HL-60 (cell line): ENCODE measurements at regions not wholly inside any gene's neighbourhood (a gene's known extent, or its start where the extent isn't known, plus 50 kb on each side); places are given as distances from the start of the nearest gene placed in this dataset.

Experiments
- DNase-seq, 2 experiments: peaks; one replicate each; pipeline ENCODE4 v3.0.0-alpha.2; 2010 to 2020; ENCODE audit warnings: low read depth in 1 of 2, low spot score in 1 of 2
- H3K27ac ChIP-seq: fragments of 250-450 bp; sonication (Bioruptor Pico); replicated peaks from 2 replicates; pipeline ENCODE4 v1.5.1; 2020; ENCODE audit warnings: mild to moderate bottlenecking, moderate library complexity
- H3K27me3 ChIP-seq: fragments of 250-450 bp; sonication (Bioruptor Pico); 2 replicates; pipeline ENCODE4 v1.5.1; 2021; ENCODE audit warnings: mild to moderate bottlenecking, moderate library complexity; ENCODE audit not compliant: insufficient read depth, poor library complexity, severe bottlenecking
- H3K4me3 ChIP-seq: replicated peaks from 2 replicates; pipeline ENCODE4 v1.5.1; 2011; ENCODE audit warnings: mild to moderate bottlenecking, control low read depth, low read length; ENCODE audit not compliant: insufficient read depth
- CTCF ChIP-seq: IDR thresholded peaks from one replicate; pipeline ENCODE4 v1.5.1; 2011; ENCODE audit warnings: low read length, control low read depth, inconsistent platforms; ENCODE audit not compliant: insufficient read depth
- GABPA ChIP-seq: IDR thresholded peaks from 2 replicates; pipeline ENCODE4 v1.6.1; 2012; ENCODE audit warnings: low read depth
- POLR2AphosphoS5 ChIP-seq: IDR thresholded peaks from 2 replicates; pipeline ENCODE4 v1.6.1; 2012; ENCODE audit warnings: low read depth
- REST ChIP-seq: IDR thresholded peaks from 2 replicates; pipeline ENCODE4 v1.6.1; 2012; ENCODE audit warnings: low read depth; ENCODE audit not compliant: insufficient replicate concordance
- SPI1 ChIP-seq: IDR thresholded peaks from 2 replicates; pipeline ENCODE4 v1.6.1; 2012; ENCODE audit warnings: low read depth, mild to moderate bottlenecking, borderline replicate concordance

- Histone ChIP-seq H3K27me3 (no peaks in the 10 kb centered on the region), H3K4me3 (no peak overlapping the region), H3K27ac (no peak overlapping the region)
- TF ChIP-seq CTCF (no peak), POLR2AphosphoS5 (no peak), REST (no peak), GABPA (no peak), SPI1 (no peak)
- DNase-seq, result no peak
These were observed 267.1 kb upstream of the WWC1 start for GRCh38 chr5:168024306-168024705.

GRCh38 chr5:168027007-168027406, 264.4 kb upstream of the WWC1 start:
- H3K4me3 ChIP-seq, result no peak overlapping the region
- H3K27me3 ChIP-seq, result no peaks in the 10 kb centered on the region
- DNase-seq, result no peak

GRCh38 chr5:168030912-168031311, 260.5 kb upstream of the WWC1 start:
- H3K27me3 ChIP-seq, result no peaks in the 10 kb centered on the region
- H3K27ac ChIP-seq, result no peak overlapping the region
- no peak overlapping the region for H3K4me3 ChIP-seq
- DNase-seq, result no peak
- TF ChIP-seq REST (no peak), CTCF (no peak), GABPA (no peak), POLR2AphosphoS5 (no peak), SPI1 (no peak)

More at GRCh38 chr5:168027007-168027406, 264.4 kb upstream of the WWC1 start:
- no peak overlapping the region for H3K27ac ChIP-seq
- TF ChIP-seq POLR2AphosphoS5 (no peak), GABPA (no peak), CTCF (no peak), REST (no peak), SPI1 (no peak)
